Gastrocnemius medialis (tissue), 4 donors: ENCODE measurements at regions not wholly inside any gene's neighbourhood (a gene's known extent, or its start where the extent isn't known, plus 50 kb on each side); places are given as distances from the start of the nearest gene placed in this dataset.

Experiments
- ATAC-seq, 2 donors: fragments of 150-250 bp; one replicate each; pipeline ENCODE4 v1.9.1; 2016
- DNase-seq, 2 donors: peaks; one replicate each; pipeline ENCODE4 v3.0.0-alpha.2; 2019
- H3K27ac ChIP-seq, 4 donors: fragments of 200-600 bp; sonication (generic); 1 replicate in 1 of 4; 2 replicates in 3 of 4; pipeline ENCODE4 v1.5.1; 2016 to 2018; ENCODE audit warnings: mild to moderate bottlenecking in 2 of 4, moderate library complexity in 1 of 4
- H3K27me3 ChIP-seq, 3 donors: fragments of 200-600 bp; sonication (generic) in 2 of 3; 1 replicate in 1 of 3; 2 replicates in 2 of 3; pipeline versions ENCODE4 v1.5.1 to v1.6.0; 2016 to 2019; ENCODE audit warnings: mild to moderate bottlenecking in 1 of 3, moderate library complexity in 1 of 3
- H3K36me3 ChIP-seq, 2 donors: fragments of 200-600 bp; sonication (generic) in 1 of 2; one replicate each; pipeline ENCODE4 v1.5.1; 2017 to 2018
- H3K4me1 ChIP-seq, 2 donors: fragments of 200-600 bp; sonication (generic) in 1 of 2; one replicate each; pipeline ENCODE4 v1.5.1; 2016 to 2017; ENCODE audit warnings: mild to moderate bottlenecking in 2 of 2
- H3K4me3 ChIP-seq, 4 donors: fragments of 200-600 bp; sonication (generic) in 3 of 4; 1 replicate in 1 of 4; 2 replicates in 3 of 4; pipeline ENCODE4 v1.5.1; 2016 to 2019; ENCODE audit warnings: mild to moderate bottlenecking in 2 of 4
- H3K9me3 ChIP-seq, 3 donors: fragments of 200-600 bp; sonication (generic) in 2 of 3; 1 replicate in 1 of 3; 2 replicates in 2 of 3; pipeline ENCODE4 v1.5.1; 2016 to 2019
- POLR2A ChIP-seq, 2 donors: fragments of 450-650 bp; IDR thresholded peaks; one replicate each; pipeline ENCODE4 v1.6.1; 2017; ENCODE audit warnings: antibody characterized with exemption in 2 of 2, mild to moderate bottlenecking in 2 of 2, moderate library complexity in 2 of 2
- in situ Hi-C, 4 donors: fragments of 200-750 bp; cut with MboI; loops; one replicate each; pipeline versions ENCODE4 v1.15.0 to v1.8.0; 2017; ENCODE audit warnings: low sequenced_read_pairs in 4 of 4
- intact Hi-C: fragments of 100-400 bp; cut with DNase I; formaldehyde crosslinking; loops from one replicate; pipeline ENCODE4 v1.15.1; 2023; ENCODE audit warnings: low total_unique reads
- TF ChIP-seq, protein P1 (sequence below), 5 experiments: fragments of 450-650 bp in 3 of 5; fragments of 200-600 bp in 2 of 5; sonication (generic) in 2 of 5; IDR thresholded peaks in 4 of 5; conservative IDR thresholded peaks in 1 of 5; 1 replicate in 4 of 5; 2 replicates in 1 of 5; pipeline ENCODE4 v1.5.1; 2016 to 2019; ENCODE audit warnings: antibody characterized with exemption in 5 of 5, mild to moderate bottlenecking in 3 of 5, moderate library complexity in 3 of 5

DNA sequence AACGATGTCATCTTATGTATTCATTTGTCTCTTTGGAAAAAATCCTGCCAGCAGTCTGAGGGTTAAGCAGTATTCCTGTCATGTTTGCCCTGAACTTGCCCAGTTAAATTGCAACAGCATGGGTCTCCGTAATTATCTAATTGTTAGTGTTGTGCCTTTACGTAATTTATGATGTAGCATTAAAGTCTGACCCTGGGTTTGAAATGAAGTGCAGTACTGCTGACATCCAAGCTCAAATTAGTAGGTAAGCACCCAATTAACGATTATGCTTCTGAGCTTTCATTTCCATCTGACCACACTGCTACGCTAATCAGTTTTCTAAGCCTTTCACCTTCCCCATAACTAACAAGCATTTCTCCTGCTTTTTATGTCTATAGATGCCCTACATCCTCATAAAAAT, 241.8 kb downstream of the ARRDC4 start:
- no peak overlapping the region for H3K4me3 ChIP-seq
- H3K4me1 ChIP-seq, result no peaks in the 10 kb centered on the region
- no peaks in the 10 kb centered on the region for H3K27me3 ChIP-seq
- in situ Hi-C loops (no loop called here), intact Hi-C loops (no loop called here)
- no peak for ATAC-seq
- no peaks in the 10 kb centered on the region for H3K9me3 ChIP-seq
- no peaks in the 10 kb centered on the region for H3K36me3 ChIP-seq
- no peak for DNase-seq
- TF ChIP-seq POLR2A (IDR thresholded peaks at IDR 0.05), result no peak
- TF ChIP-seq, protein P1, sequence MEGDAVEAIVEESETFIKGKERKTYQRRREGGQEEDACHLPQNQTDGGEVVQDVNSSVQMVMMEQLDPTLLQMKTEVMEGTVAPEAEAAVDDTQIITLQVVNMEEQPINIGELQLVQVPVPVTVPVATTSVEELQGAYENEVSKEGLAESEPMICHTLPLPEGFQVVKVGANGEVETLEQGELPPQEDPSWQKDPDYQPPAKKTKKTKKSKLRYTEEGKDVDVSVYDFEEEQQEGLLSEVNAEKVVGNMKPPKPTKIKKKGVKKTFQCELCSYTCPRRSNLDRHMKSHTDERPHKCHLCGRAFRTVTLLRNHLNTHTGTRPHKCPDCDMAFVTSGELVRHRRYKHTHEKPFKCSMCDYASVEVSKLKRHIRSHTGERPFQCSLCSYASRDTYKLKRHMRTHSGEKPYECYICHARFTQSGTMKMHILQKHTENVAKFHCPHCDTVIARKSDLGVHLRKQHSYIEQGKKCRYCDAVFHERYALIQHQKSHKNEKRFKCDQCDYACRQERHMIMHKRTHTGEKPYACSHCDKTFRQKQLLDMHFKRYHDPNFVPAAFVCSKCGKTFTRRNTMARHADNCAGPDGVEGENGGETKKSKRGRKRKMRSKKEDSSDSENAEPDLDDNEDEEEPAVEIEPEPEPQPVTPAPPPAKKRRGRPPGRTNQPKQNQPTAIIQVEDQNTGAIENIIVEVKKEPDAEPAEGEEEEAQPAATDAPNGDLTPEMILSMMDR (IDR thresholded peaks at IDR 0.05 in 4 of 5, conservative IDR thresholded peaks at IDR 0.05 in 1 of 5), result no peak
- H3K27ac ChIP-seq, result no peak overlapping the region

DNA sequence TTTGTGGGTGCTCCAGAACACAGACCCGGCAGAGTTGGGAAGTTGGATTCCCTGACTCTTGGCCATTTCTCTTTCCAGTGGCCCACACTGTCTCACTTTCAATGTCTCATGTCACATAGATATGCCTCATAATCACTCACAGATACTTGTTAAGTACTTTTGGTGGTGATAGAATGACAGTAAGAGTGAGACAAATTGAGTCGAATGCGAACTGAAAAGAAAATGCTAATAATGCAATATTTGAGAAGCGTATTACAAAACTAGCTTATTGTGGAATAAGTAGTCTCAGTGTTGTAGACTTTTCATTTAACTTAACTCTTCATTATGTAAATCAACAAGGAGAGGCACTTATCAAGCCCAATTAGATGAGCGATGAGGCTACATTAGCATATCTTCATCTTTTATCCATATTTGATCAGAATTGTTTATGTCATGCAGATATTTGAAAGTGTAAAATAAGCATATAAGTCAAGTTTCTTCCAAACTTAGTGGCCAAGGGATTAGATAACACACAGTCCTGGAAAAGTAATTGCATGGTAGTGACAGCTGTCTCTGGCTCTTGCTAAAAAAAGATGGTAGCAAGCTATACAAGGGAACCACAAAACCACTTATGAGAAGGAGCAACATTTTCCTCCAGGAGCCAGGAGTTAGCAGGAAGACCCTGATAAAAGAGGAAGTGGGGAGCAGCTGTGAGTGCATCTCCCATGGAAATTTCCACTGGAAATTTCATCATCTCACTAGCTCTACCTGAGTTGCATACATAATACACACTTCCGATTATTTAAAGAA, 243.6 kb downstream of the ARRDC4 start:
- H3K4me3 ChIP-seq, result no peak overlapping the region
- ATAC-seq (no peak), DNase-seq (no peak)
- no peaks in the 10 kb centered on the region for H3K27me3 ChIP-seq
- intact Hi-C loops (no loop called here), in situ Hi-C loops (no loop called here)
- no peaks in the 10 kb centered on the region for H3K9me3 ChIP-seq
- no peaks in the 10 kb centered on the region for H3K4me1 ChIP-seq
- H3K27ac ChIP-seq, result no peak overlapping the region
- no peak for TF ChIP-seq POLR2A (IDR thresholded peaks at IDR 0.05)
- TF ChIP-seq, protein P1 (IDR thresholded peaks at IDR 0.05 in 4 of 5, conservative IDR thresholded peaks at IDR 0.05 in 1 of 5), result no peak
- H3K36me3 ChIP-seq, result no peaks in the 10 kb centered on the region

DNA sequence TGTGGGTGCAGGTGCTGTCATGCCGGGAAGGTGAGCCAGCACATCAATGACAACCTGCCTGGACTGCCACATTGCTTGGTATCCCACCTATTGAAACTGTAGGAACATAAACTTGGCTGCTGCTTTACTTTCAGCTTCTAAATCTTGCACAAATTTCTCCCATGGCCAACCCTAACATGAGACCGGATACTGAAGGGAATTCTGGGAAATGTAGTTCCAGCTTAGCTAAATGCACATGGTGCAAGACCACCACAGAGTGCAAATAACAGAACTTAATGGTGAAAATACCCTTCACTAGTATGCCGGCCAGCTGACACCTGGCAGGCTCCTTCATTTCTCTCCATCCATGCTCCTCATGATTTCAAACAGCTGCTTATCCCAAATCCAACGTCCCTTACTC, 247.4 kb downstream of the ARRDC4 start:
- H3K4me3 ChIP-seq, result no peak overlapping the region
- H3K27me3 ChIP-seq, result no peaks in the 10 kb centered on the region
- DNase-seq (no peak), ATAC-seq (no peak)
- no peaks in the 10 kb centered on the region for H3K36me3 ChIP-seq
- no peaks in the 10 kb centered on the region for H3K9me3 ChIP-seq
- H3K4me1 ChIP-seq, result no peaks in the 10 kb centered on the region
- H3K27ac ChIP-seq, result no peak overlapping the region
- TF ChIP-seq POLR2A (IDR thresholded peaks at IDR 0.05), result no peak
- TF ChIP-seq, protein P1 (IDR thresholded peaks at IDR 0.05 in 4 of 5, conservative IDR thresholded peaks at IDR 0.05 in 1 of 5), result no peak
- in situ Hi-C loops (no loop called here), intact Hi-C loops (no loop called here)

DNA sequence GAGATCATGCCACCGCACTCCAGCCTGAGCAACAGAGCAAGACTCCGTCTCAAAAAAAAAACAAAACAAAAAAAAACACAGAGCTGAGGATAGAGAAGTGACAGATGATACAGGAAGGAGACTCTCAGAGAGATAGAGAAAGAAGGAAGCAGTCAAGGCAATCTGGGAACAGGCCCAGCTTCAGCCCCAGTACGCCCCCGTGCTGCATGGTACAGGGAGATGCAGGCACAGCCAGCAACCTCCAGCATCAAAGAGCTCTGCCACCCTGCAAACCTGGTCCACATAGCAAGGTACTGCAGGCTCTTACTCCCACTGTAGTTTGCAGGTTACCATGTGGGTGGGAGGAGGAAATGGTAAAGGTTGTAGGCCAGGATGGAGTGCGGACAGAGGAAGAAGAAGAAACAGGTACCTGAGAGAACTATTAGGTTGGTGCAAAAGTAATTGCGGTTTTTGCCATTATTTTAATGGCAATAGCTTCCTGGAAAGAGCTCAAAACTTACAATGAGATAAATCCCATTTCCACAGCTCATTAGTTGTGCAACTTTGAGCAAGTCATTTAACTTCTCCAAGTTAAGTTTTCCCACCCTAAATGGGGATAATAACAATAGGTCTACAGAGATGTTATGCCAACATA, 253.0 kb downstream of the ARRDC4 start:
- no peak overlapping the region for H3K4me3 ChIP-seq
- intact Hi-C loops, result no loop called here
- H3K27ac ChIP-seq, result no peak overlapping the region
- in situ Hi-C loops, result no loop called here
- no peaks in the 10 kb centered on the region for H3K4me1 ChIP-seq
- H3K36me3 ChIP-seq, result no peaks in the 10 kb centered on the region
- no peak for ATAC-seq
- no peak for DNase-seq
- H3K27me3 ChIP-seq, result no peaks in the 10 kb centered on the region
- no peaks in the 10 kb centered on the region for H3K9me3 ChIP-seq
- TF ChIP-seq, protein P1 (IDR thresholded peaks at IDR 0.05 in 4 of 5, conservative IDR thresholded peaks at IDR 0.05 in 1 of 5), result no peak
- TF ChIP-seq POLR2A (IDR thresholded peaks at IDR 0.05), result no peak
